ENCODE measurements at regions not wholly inside any gene's neighbourhood (a gene's known extent, or its start where the extent isn't known, plus 50 kb on each side); places are given as distances from the start of the nearest gene placed in this dataset.

DNA sequence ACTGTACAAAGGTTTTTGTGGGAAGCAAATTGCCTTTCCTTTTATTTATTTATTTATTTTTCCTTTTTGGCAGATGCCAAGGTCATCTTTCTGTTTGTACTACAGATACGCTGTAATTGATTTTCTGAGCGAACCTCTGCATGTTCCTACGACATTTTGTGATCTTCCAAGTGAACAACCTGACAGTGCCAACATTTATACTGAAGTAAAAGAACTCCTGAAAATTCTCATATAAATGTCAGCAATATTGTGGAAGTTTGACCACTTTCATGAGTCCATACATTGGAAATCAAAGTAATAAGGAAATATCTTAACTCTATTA, 86.8 kb upstream of the EEPD1 start:
- H3K36me3 ChIP-seq (ENCODE audit: control insufficient read depth, low read length): no peaks in the 10 kb centered on the region
- H3K4me3 ChIP-seq (ENCODE audit: low read length): no peak overlapping the region
- no peaks in the 10 kb centered on the region for H3F3A ChIP-seq (ENCODE audit: control insufficient read depth, insufficient read depth)
- no peak overlapping the region for H3K4me2 ChIP-seq (ENCODE audit: low read length)
- no peaks in the 10 kb centered on the region for H3K27me3 ChIP-seq (ENCODE audit: control insufficient read depth, low read length)
- no peak for TF ChIP-seq EZH2phosphoT487 (IDR thresholded peaks at IDR 0.05; ENCODE audit: borderline replicate concordance, low read length)
- TF ChIP-seq, protein P1, sequence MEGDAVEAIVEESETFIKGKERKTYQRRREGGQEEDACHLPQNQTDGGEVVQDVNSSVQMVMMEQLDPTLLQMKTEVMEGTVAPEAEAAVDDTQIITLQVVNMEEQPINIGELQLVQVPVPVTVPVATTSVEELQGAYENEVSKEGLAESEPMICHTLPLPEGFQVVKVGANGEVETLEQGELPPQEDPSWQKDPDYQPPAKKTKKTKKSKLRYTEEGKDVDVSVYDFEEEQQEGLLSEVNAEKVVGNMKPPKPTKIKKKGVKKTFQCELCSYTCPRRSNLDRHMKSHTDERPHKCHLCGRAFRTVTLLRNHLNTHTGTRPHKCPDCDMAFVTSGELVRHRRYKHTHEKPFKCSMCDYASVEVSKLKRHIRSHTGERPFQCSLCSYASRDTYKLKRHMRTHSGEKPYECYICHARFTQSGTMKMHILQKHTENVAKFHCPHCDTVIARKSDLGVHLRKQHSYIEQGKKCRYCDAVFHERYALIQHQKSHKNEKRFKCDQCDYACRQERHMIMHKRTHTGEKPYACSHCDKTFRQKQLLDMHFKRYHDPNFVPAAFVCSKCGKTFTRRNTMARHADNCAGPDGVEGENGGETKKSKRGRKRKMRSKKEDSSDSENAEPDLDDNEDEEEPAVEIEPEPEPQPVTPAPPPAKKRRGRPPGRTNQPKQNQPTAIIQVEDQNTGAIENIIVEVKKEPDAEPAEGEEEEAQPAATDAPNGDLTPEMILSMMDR (IDR thresholded peaks at IDR 0.05; ENCODE audit: low read depth, low read length, poor library complexity, severe bottlenecking): no peak
- no peaks in the 10 kb centered on the region for H3K9me2 ChIP-seq (replicated peaks; ENCODE audit: control insufficient read depth, low read length)
- no peaks in the 10 kb centered on the region for H3K79me2 ChIP-seq (ENCODE audit: control insufficient read depth, low read length)
- peaks cover 10% of the 10 kb centered on the region; the same call in 1 of the 2 replicates for H3K9me3 ChIP-seq (ENCODE audit: control insufficient read depth, insufficient read depth, low read length)
- no peaks in the 10 kb centered on the region for H4K20me1 ChIP-seq (ENCODE audit: control insufficient read depth, insufficient read depth, low read depth, low read length)
- H3K4me1 ChIP-seq (ENCODE audit: control insufficient read depth, low read length): no peaks in the 10 kb centered on the region
- no peak overlapping the region for H3K27ac ChIP-seq (ENCODE audit: low read depth, low read length)

DNA sequence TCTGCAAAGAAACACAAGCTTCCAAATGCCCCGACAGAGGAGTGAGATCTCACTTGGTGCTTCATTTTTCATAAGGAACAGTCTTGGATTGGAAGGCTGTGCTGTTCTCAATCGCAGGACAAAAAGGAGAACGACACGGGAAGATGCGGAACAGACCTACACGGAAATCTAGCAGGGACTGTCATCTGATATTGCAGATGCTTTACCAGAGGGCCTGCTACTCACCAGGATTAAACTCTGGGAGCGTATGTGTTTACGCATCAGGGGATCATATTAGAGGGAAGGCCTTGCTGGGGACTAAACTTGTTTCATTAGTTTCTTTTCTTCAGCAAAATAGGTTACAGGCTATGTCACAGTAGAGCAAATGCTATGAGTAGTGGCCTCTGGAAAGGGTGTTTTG, 82.8 kb upstream of the EEPD1 start:
- Histone ChIP-seq H3K27ac (ENCODE audit: low read depth, low read length) (no peak overlapping the region), H3K4me1 (ENCODE audit: control insufficient read depth, low read length) (no peaks in the 10 kb centered on the region), H3K4me3 (ENCODE audit: low read length) (no peak overlapping the region), H3K9me2 (replicated peaks; ENCODE audit: control insufficient read depth, low read length) (no peaks in the 10 kb centered on the region), H4K20me1 (ENCODE audit: control insufficient read depth, insufficient read depth, low read depth, low read length) (no peaks in the 10 kb centered on the region), H3K27me3 (ENCODE audit: control insufficient read depth, low read length) (no peaks in the 10 kb centered on the region; the same call in 1 of the 2 replicates), H3K79me2 (ENCODE audit: control insufficient read depth, low read length) (no peaks in the 10 kb centered on the region), H3F3A (ENCODE audit: control insufficient read depth, insufficient read depth) (no peaks in the 10 kb centered on the region), H3K4me2 (ENCODE audit: low read length) (no peak overlapping the region), H3K9me3 (ENCODE audit: control insufficient read depth, insufficient read depth, low read length) (peaks cover 6% of the 10 kb centered on the region; the same call in 1 of the 2 replicates), H3K36me3 (ENCODE audit: control insufficient read depth, low read length) (no peaks in the 10 kb centered on the region)
- no peak for TF ChIP-seq EZH2phosphoT487 (IDR thresholded peaks at IDR 0.05; ENCODE audit: borderline replicate concordance, low read length)
- TF ChIP-seq, protein P1 (IDR thresholded peaks at IDR 0.05; ENCODE audit: low read depth, low read length, poor library complexity, severe bottlenecking): no peak

DNA sequence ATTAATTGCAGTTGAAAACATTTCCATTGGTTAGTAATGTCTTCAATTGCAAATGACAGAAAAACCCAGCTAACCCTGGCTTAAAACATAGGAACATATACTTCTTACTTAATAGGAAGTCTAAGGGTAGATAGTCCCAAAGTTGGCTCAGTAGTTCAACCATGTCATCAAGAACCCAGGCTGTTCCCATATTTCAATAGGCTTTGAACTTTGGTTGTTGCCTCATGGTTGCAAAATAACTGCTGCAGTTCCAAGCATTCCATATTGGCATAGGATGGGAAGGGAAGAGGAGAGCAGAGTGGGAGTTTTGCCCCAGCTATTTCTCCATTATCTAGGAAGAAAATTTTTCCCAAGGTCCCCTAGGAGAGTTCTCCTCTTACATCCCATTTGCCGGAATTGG, 81.4 kb upstream of the EEPD1 start:
- Histone ChIP-seq H3K27ac (ENCODE audit: low read depth, low read length) (no peak overlapping the region), H3K9me3 (ENCODE audit: control insufficient read depth, insufficient read depth, low read length) (no peaks in the 10 kb centered on the region), H3K4me1 (ENCODE audit: control insufficient read depth, low read length) (peaks cover 5% of the 10 kb centered on the region), H3K4me2 (ENCODE audit: low read length) (no peak overlapping the region), H3F3A (ENCODE audit: control insufficient read depth, insufficient read depth) (no peaks in the 10 kb centered on the region), H3K9me2 (replicated peaks; ENCODE audit: control insufficient read depth, low read length) (no peaks in the 10 kb centered on the region), H3K79me2 (ENCODE audit: control insufficient read depth, low read length) (no peaks in the 10 kb centered on the region), H3K27me3 (ENCODE audit: control insufficient read depth, low read length) (no peaks in the 10 kb centered on the region; the same call in 1 of the 2 replicates), H3K4me3 (ENCODE audit: low read length) (no peak overlapping the region), H4K20me1 (ENCODE audit: control insufficient read depth, insufficient read depth, low read depth, low read length) (no peaks in the 10 kb centered on the region), H3K36me3 (ENCODE audit: control insufficient read depth, low read length) (no peaks in the 10 kb centered on the region)
- TF ChIP-seq EZH2phosphoT487 (IDR thresholded peaks at IDR 0.05; ENCODE audit: borderline replicate concordance, low read length): no peak
- TF ChIP-seq, protein P1 (IDR thresholded peaks at IDR 0.05; ENCODE audit: low read depth, low read length, poor library complexity, severe bottlenecking): no peak

DNA sequence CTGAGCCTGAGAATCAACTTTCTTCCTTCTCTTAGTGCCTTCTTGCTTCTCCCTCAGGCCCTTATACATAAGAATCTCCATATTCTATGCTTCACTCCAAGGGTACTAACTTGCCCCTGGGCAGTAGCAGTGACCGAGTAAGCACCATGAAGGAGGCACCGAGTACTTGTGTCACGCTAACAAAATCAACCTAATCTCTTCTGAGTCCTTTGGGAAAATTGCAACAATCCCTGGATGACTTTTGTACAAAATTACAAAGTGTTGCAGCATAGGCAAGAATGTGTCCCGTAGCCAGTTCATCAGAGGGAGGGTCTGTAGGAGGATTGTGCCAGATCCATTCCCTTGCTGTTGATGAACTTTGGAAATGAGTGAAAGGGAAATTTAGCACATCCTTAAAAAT, 80.4 kb upstream of the EEPD1 start:
- H3K36me3 ChIP-seq (ENCODE audit: control insufficient read depth, low read length): no peaks in the 10 kb centered on the region
- H3K9me3 ChIP-seq (ENCODE audit: control insufficient read depth, insufficient read depth, low read length): no peaks in the 10 kb centered on the region
- H4K20me1 ChIP-seq (ENCODE audit: control insufficient read depth, insufficient read depth, low read depth, low read length): no peaks in the 10 kb centered on the region
- H3K27me3 ChIP-seq (ENCODE audit: control insufficient read depth, low read length): no peaks in the 10 kb centered on the region; the same call in 1 of the 2 replicates
- H3F3A ChIP-seq (ENCODE audit: control insufficient read depth, insufficient read depth): no peaks in the 10 kb centered on the region
- no peaks in the 10 kb centered on the region for H3K79me2 ChIP-seq (ENCODE audit: control insufficient read depth, low read length)
- H3K4me1 ChIP-seq (ENCODE audit: control insufficient read depth, low read length): peaks cover 9% of the 10 kb centered on the region
- no peak overlapping the region for H3K4me2 ChIP-seq (ENCODE audit: low read length)
- no peak for TF ChIP-seq EZH2phosphoT487 (IDR thresholded peaks at IDR 0.05; ENCODE audit: borderline replicate concordance, low read length)
- TF ChIP-seq, protein P1 (IDR thresholded peaks at IDR 0.05; ENCODE audit: low read depth, low read length, poor library complexity, severe bottlenecking): no peak
- no peaks in the 10 kb centered on the region for H3K9me2 ChIP-seq (replicated peaks; ENCODE audit: control insufficient read depth, low read length)
- no peak overlapping the region for H3K27ac ChIP-seq (ENCODE audit: low read depth, low read length)
- H3K4me3 ChIP-seq (ENCODE audit: low read length): no peak overlapping the region

Data from DOHH2 (cell line).